ENCODE measurements at regions not wholly inside any gene's neighbourhood (a gene's known extent, or its start where the extent isn't known, plus 50 kb on each side); places are given as distances from the start of the nearest gene placed in this dataset.
"Not testable (repeated sequence)": the region's sequence is repeated elsewhere in the genome, so short reads cannot be mapped to it uniquely, and the experiment has no call there.

GRCh38 chr15:95737060-95737459 lies 593.4 kb upstream of the NR2F2 start:
- no peak for DNase-seq

GRCh38 chr15:95739131-95739530 lies 591.4 kb upstream of the NR2F2 start:
- DNase-seq: no peak

- DNase-seq: no peak
Observed at GRCh38 chr15:95741830-95742229, 588.7 kb upstream of the NR2F2 start.

- no peak for DNase-seq
Observed at GRCh38 chr15:95742256-95742655, 588.2 kb upstream of the NR2F2 start.

- DNase-seq: no peak
Observed at GRCh38 chr15:95742836-95743235, 587.7 kb upstream of the NR2F2 start.

- DNase-seq: no peak
Observed at GRCh38 chr15:95757171-95757570, 573.3 kb upstream of the NR2F2 start.

GRCh38 chr15:95758451-95758850 lies 572.0 kb upstream of the NR2F2 start:
- no peak for DNase-seq

- DNase-seq: no peak
Observed at GRCh38 chr15:95758851-95759250, 571.6 kb upstream of the NR2F2 start.

GRCh38 chr15:95760508-95760907 lies 570.0 kb upstream of the NR2F2 start:
- DNase-seq: no peak

GRCh38 chr15:95761501-95762165 lies 568.9 kb upstream of the NR2F2 start:
- no peak for DNase-seq

GRCh38 chr15:95763426-95763825 lies 567.1 kb upstream of the NR2F2 start:
- DNase-seq: no peak

GRCh38 chr15:95765161-95765560 lies 565.3 kb upstream of the NR2F2 start:
- no peak for DNase-seq

- DNase-seq: no peak
Observed at GRCh38 chr15:95770196-95770595, 560.3 kb upstream of the NR2F2 start.

- DNase-seq: no peak
Observed at GRCh38 chr15:95772982-95773381, 557.5 kb upstream of the NR2F2 start.

- no peak for DNase-seq
Observed at GRCh38 chr15:95784508-95784907, 546.0 kb upstream of the NR2F2 start.

GRCh38 chr15:95785276-95785675 lies 545.2 kb upstream of the NR2F2 start:
- DNase-seq: not testable (repeated sequence)

GRCh38 chr15:95793231-95793630 lies 537.3 kb upstream of the NR2F2 start:
- no peak for DNase-seq

GRCh38 chr15:95795386-95795785 lies 535.1 kb upstream of the NR2F2 start:
- no peak for DNase-seq

GRCh38 chr15:95799286-95800200 lies 531.0 kb upstream of the NR2F2 start:
- DNase-seq: no peak

GRCh38 chr15:95804484-95804883 lies 526.0 kb upstream of the NR2F2 start:
- no peak for DNase-seq

GRCh38 chr15:95812491-95812890 lies 518.0 kb upstream of the NR2F2 start:
- no peak for DNase-seq

GRCh38 chr15:95814908-95815307 lies 515.6 kb upstream of the NR2F2 start:
- no peak for DNase-seq

GRCh38 chr15:95816591-95816990 lies 513.9 kb upstream of the NR2F2 start:
- no peak for DNase-seq

GRCh38 chr15:95822961-95823360 lies 507.5 kb upstream of the NR2F2 start:
- no peak for DNase-seq
